IPS-18a (cell line): ENCODE measurements at regions not wholly inside any gene's neighbourhood (a gene's known extent, or its start where the extent isn't known, plus 50 kb on each side); places are given as distances from the start of the nearest gene placed in this dataset.

Experiments used
- H3K27ac ChIP-seq: one replicate; pipeline ENCODE4 v1.5.1; 2013; ENCODE audit warnings: low read length
- H3K27me3 ChIP-seq: one replicate; pipeline ENCODE4 v1.6.1; 2013; ENCODE audit warnings: mild to moderate bottlenecking, low read length; ENCODE audit not compliant: control insufficient read depth, insufficient read depth
- H3K36me3 ChIP-seq: one replicate; pipeline ENCODE4 v1.6.1; 2013; ENCODE audit warnings: low read depth, low read length; ENCODE audit not compliant: control insufficient read depth
- H3K4me1 ChIP-seq: one replicate; pipeline ENCODE4 v1.6.1; 2013; ENCODE audit warnings: low read depth, low read length; ENCODE audit not compliant: control insufficient read depth
- H3K4me3 ChIP-seq: one replicate; pipeline ENCODE4 v1.5.1; 2013; ENCODE audit warnings: low read length
- H3K9ac ChIP-seq: one replicate; pipeline ENCODE4 v1.6.1; 2013; ENCODE audit warnings: mild to moderate bottlenecking, low read length, moderate library complexity
- H3K9me3 ChIP-seq: one replicate; pipeline ENCODE4 v1.6.1; 2013; ENCODE audit warnings: low read depth, low read length; ENCODE audit not compliant: control insufficient read depth

DNA sequence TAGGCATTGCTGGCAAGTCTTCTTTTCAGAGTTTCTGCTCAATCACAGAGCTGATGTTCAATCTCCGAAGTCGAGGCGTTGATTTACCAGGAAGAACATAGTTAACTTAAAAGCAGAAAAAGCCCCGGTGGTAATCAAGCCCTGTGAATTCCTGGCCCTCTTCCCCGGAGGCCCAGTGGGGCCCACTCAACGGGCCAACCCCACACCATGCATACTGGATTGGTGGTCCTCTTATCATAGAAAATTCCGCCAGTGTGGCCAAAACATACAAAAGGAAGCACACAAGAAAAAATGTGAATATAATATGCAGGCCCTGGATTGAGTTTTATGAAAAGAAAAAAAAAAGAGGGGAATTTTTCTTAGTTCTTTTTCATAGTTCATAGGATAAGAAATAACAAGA lies 873.0 kb upstream of the NR2F2 start:
- no peak overlapping the region for H3K9ac ChIP-seq
- no peaks in the 10 kb centered on the region for H3K27me3 ChIP-seq
- H3K4me3 ChIP-seq, result no peak overlapping the region
- H3K36me3 ChIP-seq, result no peaks in the 10 kb centered on the region
- H3K4me1 ChIP-seq, result no peaks in the 10 kb centered on the region
- H3K27ac ChIP-seq, result no peak overlapping the region
- no peaks in the 10 kb centered on the region for H3K9me3 ChIP-seq

DNA sequence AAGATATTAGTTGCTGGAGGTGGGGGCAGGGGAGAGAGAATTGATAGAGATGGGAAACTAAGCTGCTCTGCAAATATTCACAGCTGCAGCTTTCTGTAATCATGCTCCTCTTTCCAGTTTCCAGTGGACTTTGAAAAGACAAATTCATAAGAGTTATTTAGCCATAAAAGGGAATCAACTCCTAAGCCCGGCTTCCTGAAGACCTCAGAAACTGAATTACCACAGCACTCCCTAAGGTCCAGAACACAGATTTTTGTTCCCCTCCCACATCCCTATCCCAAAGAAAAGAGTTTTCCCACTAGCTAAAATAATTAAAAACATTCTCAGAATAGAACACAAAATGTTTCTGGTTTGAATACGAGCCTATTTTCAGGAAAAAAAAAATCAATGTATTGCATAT lies 871.8 kb upstream of the NR2F2 start:
- Histone ChIP-seq H3K9ac (no peak overlapping the region), H3K27ac (no peak overlapping the region), H3K36me3 (no peaks in the 10 kb centered on the region), H3K27me3 (no peaks in the 10 kb centered on the region), H3K4me3 (no peak overlapping the region), H3K4me1 (no peaks in the 10 kb centered on the region), H3K9me3 (no peaks in the 10 kb centered on the region)

DNA sequence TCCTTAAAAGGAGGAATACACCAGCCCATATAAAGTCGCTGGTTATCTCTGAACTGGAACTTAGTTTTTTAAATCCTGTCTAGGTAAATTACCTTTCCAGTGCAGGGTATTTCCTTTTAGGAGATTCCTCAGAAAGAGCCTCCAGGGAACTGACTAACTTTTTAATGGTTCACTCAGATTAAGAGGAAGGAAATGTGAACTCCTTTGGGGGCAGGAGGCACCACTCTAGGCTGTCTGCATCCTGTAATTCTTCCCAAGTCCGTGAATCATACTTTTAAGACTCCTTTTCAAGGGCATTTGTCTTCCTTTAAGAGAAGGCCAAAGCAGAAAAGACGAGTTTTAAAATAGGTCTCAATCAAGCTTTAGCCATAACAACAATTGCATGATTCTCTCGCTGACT lies 871.2 kb upstream of the NR2F2 start:
- Histone ChIP-seq H3K27ac (no peak overlapping the region), H3K36me3 (no peaks in the 10 kb centered on the region), H3K9me3 (no peaks in the 10 kb centered on the region), H3K9ac (no peak overlapping the region), H3K27me3 (no peaks in the 10 kb centered on the region), H3K4me3 (no peak overlapping the region), H3K4me1 (no peaks in the 10 kb centered on the region)

DNA sequence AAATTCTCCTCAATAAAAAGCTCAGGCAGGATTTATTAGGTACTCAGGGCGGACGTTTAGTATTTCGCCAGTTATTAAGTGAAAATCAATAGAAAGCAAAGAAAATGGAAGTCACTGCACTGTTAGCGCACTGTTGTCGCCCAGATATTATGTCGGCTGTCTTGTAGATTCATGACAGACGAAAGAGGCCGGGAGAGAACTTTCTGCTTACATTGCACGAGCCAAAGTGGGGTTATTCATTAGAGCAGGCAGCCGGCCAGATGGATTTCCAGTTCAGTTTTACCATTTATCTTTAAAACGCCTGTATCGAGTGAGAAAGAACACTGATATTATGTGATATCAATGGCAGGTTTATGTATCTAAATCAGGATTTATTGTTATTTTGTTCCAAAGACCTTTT lies 866.0 kb upstream of the NR2F2 start:
- no peak overlapping the region for H3K4me3 ChIP-seq

DNA sequence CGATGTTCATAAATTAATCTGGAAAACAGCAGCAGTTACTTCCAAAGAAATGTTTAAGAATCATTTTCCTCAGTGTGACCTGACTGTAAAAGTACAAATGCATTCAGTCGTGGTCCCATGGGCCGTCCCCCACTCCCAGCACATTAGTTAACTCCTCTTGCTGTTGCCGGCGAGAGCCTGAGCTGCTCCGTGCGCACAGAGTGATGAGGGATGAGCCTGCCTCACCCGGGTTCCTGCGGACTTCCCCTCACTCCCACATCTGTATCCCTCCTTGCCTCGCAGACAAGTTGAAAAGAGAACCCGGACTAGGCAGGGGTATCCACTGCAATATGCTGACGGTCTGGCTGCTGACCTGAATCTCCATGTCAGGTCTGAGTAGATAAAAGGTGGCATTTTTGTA lies 861.7 kb upstream of the NR2F2 start:
- H3K27me3 ChIP-seq, result no peaks in the 10 kb centered on the region
- H3K4me3 ChIP-seq, result no peak overlapping the region
- no peaks in the 10 kb centered on the region for H3K36me3 ChIP-seq
- no peak overlapping the region for H3K27ac ChIP-seq
- no peaks in the 10 kb centered on the region for H3K9me3 ChIP-seq
- H3K4me1 ChIP-seq, result no peaks in the 10 kb centered on the region
- no peak overlapping the region for H3K9ac ChIP-seq

More for the DNA sequence above, 866.0 kb upstream of the NR2F2 start:
- no peaks in the 10 kb centered on the region for H3K36me3 ChIP-seq
- no peaks in the 10 kb centered on the region for H3K4me1 ChIP-seq
- no peaks in the 10 kb centered on the region for H3K9me3 ChIP-seq
- no peak overlapping the region for H3K9ac ChIP-seq
- H3K27ac ChIP-seq, result no peak overlapping the region
- H3K27me3 ChIP-seq, result no peaks in the 10 kb centered on the region

DNA sequence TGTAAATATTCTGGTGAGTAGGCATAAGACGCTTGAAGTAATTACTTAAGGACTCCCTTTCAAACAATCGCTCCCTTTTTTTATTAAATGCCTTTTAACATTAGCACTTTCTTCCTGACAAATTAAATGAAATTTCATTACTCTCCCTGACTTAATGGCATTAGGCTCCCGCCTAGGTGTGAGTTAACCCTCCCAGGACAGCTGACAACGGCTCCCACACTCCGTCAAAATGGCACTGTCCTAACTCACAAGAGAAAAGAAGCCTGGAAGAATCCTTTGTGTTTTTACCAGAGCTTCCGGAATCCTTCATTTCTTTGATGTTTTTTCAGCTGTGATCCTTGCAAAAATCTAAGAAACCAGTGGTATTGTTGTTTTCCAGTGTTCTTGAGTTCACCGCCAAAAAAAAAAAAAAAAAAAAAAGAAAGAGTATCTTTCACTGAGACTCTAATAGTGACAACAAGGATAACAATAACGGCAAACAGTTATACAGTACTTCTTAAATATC lies 861.0 kb upstream of the NR2F2 start:
- no peaks in the 10 kb centered on the region for H3K36me3 ChIP-seq
- H3K27ac ChIP-seq, result no peak overlapping the region
- no peaks in the 10 kb centered on the region for H3K27me3 ChIP-seq
- H3K4me1 ChIP-seq, result no peaks in the 10 kb centered on the region
- no peak overlapping the region for H3K9ac ChIP-seq
- H3K9me3 ChIP-seq, result no peaks in the 10 kb centered on the region
- H3K4me3 ChIP-seq, result no peak overlapping the region

DNA sequence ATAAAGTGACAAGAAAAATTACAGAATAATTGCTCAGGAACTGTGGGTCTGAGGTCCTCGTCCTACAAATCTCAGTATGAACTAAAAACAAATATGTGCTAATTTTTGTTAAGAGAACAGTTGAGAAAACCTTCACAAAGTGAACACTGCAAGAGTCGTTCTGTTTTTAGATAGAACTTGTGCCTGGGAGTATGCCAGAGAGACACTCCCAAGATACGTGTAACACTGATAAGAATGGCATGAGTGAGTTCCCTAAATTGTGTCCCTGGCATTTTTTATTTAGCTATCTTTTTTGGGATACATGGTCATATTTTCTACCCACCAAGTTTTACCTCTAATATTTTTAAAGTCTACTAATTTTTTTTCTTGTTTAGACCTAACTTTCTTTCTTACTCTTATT lies 860.0 kb upstream of the NR2F2 start:
- Histone ChIP-seq H3K9ac (no peak overlapping the region), H3K36me3 (no peaks in the 10 kb centered on the region), H3K27me3 (no peaks in the 10 kb centered on the region), H3K4me1 (no peaks in the 10 kb centered on the region), H3K9me3 (no peaks in the 10 kb centered on the region), H3K4me3 (no peak overlapping the region), H3K27ac (no peak overlapping the region)

DNA sequence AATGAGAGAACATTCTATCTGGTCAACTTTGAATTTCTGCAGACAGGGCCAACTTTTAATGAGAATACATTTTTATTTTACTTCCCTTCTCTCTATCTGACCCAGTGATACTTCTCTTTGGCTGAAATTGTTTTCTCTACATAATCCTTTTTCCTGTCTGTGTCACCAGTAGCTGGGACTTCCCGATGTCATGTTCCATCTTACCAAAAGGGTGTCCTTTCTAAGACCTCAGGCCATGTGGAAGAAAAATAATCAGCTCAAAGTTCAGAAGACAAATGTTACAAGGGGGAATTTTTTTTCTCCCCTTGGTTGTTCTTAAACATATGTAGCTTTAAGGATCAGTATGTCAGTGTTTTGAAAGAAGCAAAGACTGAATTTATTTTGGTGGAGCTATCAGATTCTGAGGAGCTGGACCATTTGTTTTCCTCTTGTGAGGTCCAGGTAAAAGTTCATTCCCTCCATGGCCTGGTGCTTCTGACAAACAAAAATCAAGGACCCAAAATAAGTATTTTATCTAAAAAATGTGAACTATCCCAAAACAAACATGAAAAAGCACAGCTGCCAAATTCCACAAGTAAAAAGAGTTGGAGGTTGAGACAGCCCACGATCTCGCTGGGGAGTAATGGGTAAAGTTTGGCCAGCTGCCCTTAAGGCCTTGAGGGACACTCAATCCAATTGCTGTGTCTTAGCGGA lies 859.4 kb upstream of the NR2F2 start:
- Histone ChIP-seq H3K4me1 (no peaks in the 10 kb centered on the region), H3K4me3 (no peak overlapping the region), H3K27ac (no peak overlapping the region), H3K36me3 (no peaks in the 10 kb centered on the region), H3K27me3 (no peaks in the 10 kb centered on the region), H3K9me3 (no peaks in the 10 kb centered on the region), H3K9ac (no peak overlapping the region)

DNA sequence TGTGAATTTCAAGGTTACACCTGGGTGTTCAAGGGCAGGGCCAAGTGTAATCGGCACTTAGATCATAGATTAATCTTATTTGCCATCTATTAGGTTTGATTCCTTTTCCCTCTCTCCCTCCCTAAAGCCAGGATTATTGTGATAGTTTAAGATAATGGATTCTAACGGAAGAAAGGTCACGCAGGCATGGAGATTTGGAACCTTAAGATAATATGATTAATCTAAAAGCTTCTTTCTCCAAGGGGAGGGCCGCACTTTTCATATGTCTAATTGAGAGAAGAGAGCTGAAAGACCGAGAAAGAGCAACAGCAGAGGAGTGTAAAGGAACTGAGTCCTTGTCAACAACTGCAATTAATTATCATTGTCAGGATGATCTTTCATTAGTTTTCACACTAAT lies 858.8 kb upstream of the NR2F2 start:
- Histone ChIP-seq H3K9me3 (no peaks in the 10 kb centered on the region), H3K4me1 (no peaks in the 10 kb centered on the region), H3K36me3 (no peaks in the 10 kb centered on the region), H3K9ac (no peak overlapping the region), H3K4me3 (no peak overlapping the region), H3K27ac (no peak overlapping the region), H3K27me3 (no peaks in the 10 kb centered on the region)

DNA sequence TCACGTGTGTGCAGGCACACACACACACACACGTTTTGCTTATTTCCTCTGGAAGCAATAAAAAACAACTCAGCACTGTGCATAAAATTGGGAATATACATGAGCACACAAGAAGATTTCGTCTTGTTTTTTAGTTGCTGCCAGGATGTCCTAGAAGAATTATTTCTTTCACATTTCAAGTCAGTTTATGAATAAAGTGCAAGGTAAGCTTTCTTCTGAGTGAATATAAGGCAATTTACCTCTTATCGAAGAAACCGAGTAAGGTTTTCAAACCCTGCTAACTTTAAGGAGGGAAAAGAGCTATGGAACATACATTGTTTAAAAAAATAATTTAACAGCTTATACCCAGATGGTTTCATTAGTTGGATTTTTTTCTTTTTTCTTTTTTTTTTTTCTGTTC lies 855.4 kb upstream of the NR2F2 start:
- Histone ChIP-seq H3K4me1 (no peaks in the 10 kb centered on the region), H3K9ac (no peak overlapping the region), H3K9me3 (no peaks in the 10 kb centered on the region), H3K27ac (no peak overlapping the region), H3K36me3 (no peaks in the 10 kb centered on the region), H3K4me3 (no peak overlapping the region), H3K27me3 (no peaks in the 10 kb centered on the region)

DNA sequence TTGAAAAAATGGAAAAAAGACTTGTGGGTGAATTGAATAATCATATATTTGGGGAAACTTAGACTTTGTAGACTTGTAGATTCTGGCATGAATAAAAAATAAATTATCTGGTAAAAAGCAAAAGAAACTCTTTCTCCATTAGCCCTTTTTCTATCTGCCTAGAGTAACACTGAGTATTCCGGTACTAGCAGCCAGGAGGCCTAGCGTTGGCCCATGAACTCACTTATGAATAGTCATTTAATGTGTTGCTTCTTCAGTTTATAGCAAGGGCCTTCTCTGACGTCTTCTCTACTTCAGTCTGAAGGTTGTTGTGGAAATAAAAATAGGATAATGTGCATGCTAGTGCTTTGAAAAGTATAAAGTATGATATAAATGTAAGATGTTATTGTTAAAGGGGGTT lies 851.2 kb upstream of the NR2F2 start:
- Histone ChIP-seq H3K27me3 (no peaks in the 10 kb centered on the region), H3K36me3 (no peaks in the 10 kb centered on the region), H3K4me1 (no peaks in the 10 kb centered on the region), H3K27ac (no peak overlapping the region), H3K9ac (no peak overlapping the region), H3K4me3 (no peak overlapping the region), H3K9me3 (no peaks in the 10 kb centered on the region)

DNA sequence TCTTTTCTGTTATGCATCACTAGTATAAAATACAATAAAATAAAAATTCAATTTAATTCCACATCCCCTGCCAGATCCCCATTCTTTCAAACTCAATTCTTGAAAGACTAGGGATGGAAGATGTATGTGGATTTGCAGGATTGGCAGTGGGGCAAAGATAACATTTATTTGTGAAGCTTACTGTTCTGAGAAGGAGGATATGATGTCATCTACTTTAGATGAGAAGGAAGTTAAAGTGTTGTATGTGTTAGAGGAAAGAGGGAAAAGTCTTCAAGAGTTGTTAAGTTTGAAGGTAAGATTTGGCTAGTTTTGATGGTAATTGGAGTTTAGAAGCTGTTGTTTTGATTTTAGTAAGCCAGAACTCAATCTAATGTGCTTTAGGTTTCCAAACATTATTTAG lies 845.1 kb upstream of the NR2F2 start:
- no peaks in the 10 kb centered on the region for H3K27me3 ChIP-seq

More for the DNA sequence above, 845.1 kb upstream of the NR2F2 start:
- H3K27ac ChIP-seq, result no peak overlapping the region
- H3K9ac ChIP-seq, result no peak overlapping the region
- H3K4me3 ChIP-seq, result no peak overlapping the region
- peaks cover 3% of the 10 kb centered on the region for H3K9me3 ChIP-seq
- no peaks in the 10 kb centered on the region for H3K4me1 ChIP-seq
- H3K36me3 ChIP-seq, result no peaks in the 10 kb centered on the region
